Esophagus mucosa (tissue), 1 donor: ENCODE measurements at regions not wholly inside any gene's neighbourhood (a gene's known extent, or its start where the extent isn't known, plus 50 kb on each side); places are given as distances from the start of the nearest gene placed in this dataset.
A peak's percentile ranks its signal among the peaks of the same experiment; 100 is the strongest.

Experiments
- ATAC-seq: fragments of 200-7000 bp; cut with Tn5 transposase; one replicate; pipeline ENCODE4 v1.9.1; 2020
- donor health status: DM: yes; HTN: yes; CAD: no.

GRCh38 chr21:16552880-16553279 lies 823.1 kb downstream of the USP25 start:
- no peak for ATAC-seq

DNA sequence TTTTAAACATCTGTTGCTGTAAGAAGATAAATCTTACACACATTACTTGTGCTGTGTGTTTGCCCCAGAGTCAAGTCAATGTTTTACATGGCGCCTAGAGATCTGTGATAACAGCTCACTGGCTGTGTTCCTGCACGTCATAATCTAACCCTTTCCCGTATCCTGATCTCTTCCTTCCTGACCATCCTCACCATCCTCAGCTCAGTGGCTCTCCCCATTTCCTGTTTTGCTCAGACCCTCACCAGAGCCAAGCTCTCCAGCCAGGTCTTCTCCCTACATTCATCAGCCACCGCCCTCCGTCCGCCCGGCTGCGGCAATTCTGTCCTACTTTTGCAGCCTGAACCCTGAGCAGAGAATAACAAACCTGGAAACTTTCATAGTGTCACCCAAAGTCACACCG lies 824.7 kb downstream of the USP25 start:
- ATAC-seq, result no peak

GRCh38 chr21:16563116-16563515 lies 833.3 kb downstream of the USP25 start:
- ATAC-seq, result no peak

GRCh38 chr21:16563795-16564194 lies 834.0 kb downstream of the USP25 start:
- ATAC-seq, result no peak

DNA sequence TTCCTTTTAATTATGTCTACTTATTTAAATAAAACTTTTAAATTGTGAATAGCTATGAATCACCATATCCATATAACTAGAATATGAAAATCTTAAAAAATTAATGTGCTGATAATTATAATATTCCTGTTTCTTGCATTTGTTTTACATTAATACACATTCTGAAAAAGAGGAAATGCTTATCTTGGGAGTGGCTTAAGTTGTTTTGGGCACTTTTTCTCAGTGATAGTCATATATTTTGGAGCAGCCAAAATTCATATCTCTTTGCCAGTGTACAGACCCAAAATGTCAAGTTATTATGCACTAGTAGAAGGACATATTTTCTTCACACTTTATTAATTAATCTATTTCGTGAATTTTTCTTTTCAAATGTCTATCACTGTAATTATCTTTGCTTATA lies 838.5 kb downstream of the USP25 start:
- ATAC-seq, result no peak

DNA sequence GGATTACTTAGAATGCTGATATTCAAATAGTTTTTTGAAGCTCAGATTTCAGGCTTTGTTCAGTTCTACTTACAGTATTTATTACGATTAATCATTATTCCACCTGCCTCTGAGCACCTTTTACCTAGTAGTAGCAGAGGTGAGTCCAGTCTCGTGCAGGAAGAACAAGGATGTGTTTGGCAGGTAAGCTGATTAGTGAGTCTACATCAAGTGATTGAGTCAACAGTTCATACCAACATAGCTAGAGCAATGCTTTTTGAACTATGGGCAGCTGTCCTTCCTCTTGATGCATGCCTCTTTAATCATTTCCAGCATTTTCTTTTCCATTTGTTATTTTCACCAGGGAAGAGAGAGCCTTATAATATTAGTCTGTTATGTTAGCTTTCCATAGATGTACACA lies 838.9 kb downstream of the USP25 start:
- ATAC-seq, result peak; percentile 72

- no peak for ATAC-seq
Observed at GRCh38 chr21:16569679-16570078, 839.9 kb downstream of the USP25 start.

DNA sequence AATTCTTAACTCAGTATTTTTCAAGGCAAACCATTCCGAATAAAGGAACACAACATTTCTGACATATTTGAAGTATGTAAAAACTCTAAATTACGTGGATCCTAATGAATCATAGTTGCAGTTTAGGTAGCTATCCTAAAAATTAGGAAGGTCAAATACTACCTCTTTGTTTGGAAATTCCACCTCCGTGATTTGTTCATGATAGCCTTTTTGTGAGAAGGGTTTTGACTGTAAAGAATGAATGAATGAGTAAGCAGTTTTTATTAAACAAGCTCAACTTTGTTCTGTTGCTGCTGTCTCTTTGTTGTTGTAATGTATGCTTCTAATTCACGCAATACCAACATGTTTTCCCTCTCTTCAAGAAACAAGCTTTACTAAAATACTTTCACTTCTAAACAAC lies 840.4 kb downstream of the USP25 start:
- no peak for ATAC-seq

DNA sequence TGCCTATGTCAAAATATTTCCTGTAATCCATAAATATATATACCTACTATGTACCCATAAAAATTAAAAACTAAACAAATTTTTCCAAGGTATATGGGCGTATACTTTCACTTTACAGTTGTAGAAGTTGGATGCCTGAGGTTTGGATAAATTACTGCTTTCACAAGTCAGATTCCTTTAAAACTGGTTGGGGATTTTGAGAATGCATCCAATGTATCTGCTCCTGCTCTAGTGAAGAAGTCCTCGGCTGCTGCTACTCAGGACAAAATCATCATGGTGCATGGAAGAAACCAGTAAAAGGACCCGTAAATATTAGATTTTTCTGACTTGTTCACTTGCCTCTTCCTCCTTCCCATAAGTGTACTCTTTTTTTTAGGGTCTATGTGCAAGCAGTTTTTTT lies 841.1 kb downstream of the USP25 start:
- ATAC-seq, result no peak

- ATAC-seq, result no peak
Observed at GRCh38 chr21:16571594-16571993, 841.8 kb downstream of the USP25 start.

GRCh38 chr21:16572032-16572431 lies 842.2 kb downstream of the USP25 start:
- no peak for ATAC-seq

- ATAC-seq, result no peak
Observed at GRCh38 chr21:16573578-16573977, 843.8 kb downstream of the USP25 start.

DNA sequence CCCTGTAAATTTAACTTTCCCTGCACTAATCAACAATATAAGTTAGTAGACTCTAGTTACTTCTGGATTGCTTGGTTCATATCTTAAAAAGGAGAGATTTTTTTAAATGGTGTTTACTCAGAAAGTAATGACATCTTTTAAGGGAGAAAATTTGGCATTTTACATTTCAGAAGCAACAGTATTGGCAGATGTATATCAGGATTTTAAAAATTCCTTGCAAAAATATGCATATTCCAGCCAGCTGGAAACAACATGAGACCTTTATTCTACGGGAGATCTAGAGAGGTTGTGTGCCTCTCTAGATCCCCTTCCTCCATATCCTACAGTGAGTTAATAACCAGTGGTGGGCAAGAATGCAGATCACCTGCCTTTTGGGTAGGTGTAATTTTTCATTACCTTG lies 848.2 kb downstream of the USP25 start:
- ATAC-seq, result no peak

GRCh38 chr21:16578912-16579311 lies 849.1 kb downstream of the USP25 start:
- ATAC-seq, result no peak

DNA sequence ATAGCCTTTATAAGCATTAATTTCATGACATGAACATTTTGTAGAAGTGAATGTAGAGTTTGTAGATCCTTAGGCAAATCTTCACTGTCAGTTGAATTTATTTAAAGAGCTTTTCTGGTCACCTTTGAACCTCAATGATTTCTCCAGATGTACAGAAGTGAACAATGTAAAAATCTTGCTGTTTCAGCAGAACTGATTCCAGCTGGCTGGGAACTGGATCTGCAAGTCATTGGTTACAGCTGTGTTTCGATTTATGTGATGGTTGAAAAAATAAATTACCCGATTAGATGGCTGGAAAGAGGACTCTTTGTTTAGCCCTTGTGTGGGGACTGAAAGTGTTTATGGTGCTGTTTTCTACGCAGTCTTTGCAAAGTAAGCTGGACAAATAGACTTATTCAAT lies 849.8 kb downstream of the USP25 start:
- peak; percentile 55 for ATAC-seq

- no peak for ATAC-seq
Observed at GRCh38 chr21:16580661-16581060, 850.9 kb downstream of the USP25 start.

DNA sequence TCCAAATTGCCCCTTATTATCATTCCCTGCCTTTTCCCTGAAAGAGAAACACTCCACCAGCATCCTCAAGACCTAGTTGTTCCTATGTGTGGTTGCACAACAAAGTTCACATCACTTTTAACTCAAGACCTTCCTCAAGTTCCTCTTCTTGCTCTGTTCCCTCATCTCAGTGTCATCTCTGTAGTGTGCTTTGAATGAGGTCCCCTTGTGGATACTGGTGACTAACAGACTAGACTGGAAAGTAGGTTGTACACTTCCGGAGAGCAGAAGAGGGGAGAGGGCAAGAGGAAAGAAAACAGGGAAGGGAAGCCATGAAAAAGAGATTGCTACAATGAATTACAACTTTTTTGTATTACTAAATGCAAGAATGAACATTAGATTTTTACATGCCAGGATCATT lies 853.8 kb downstream of the USP25 start:
- no peak for ATAC-seq

- no peak for ATAC-seq
Observed at GRCh38 chr21:16584756-16585155, 855.0 kb downstream of the USP25 start.

GRCh38 chr21:16585896-16586295 lies 856.1 kb downstream of the USP25 start:
- ATAC-seq, result no peak

- ATAC-seq, result peak; percentile 77
Observed at GRCh38 chr21:16587141-16587581, 857.4 kb downstream of the USP25 start.

DNA sequence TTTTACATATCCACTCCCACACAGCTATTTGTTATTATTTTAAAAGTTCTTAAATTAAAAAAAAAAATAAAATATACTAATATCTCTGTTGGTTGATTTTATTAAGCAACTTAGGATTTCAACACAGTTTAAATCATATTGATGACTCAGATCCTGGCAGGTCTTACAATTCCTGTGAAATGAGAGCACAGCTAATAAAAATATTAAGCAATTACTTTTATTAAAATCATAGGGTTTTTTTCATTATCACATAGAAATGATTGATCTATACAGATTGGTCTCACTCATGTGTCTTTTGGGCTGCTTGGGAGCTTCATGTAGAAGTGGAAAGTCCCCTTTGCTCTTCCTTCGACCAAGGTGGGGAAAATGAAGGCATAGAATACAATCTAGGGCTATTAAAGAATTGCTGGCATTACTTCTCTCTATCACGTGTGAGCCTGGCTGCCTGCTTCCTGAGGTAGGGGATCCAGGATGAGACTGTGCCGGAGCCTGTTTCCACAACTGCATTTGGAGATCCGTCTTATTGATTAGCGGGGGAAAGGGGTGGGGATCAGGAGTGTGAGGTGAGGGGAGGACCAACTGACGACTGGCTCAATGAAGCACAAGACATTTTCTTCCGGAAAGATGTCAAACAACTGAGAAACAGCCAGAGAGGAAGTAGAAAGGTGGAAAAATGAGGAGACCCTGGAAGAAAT lies 858.0 kb downstream of the USP25 start:
- ATAC-seq, result peak; percentile 51

DNA sequence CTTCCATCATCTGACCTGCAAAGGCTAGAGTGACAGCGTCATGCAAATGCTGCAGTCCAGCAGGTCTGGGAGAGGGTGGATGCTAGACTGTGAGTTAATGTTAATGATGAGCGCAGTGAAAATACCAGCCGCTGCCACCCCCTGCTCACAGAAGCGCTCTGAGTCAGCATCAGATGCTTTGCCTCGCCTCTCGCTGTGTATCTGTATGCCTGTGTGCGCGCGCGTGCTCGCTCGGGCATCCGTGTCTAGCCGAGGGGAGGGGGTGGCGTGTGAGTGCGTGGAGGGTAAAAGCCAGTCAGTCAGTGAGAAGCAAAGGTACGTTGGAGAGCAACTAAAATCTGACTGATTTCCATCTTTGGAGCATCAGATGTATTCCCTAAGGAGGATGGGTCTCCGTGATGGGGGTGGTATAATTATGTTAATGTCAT lies 858.7 kb downstream of the USP25 start:
- peak; percentile 88 for ATAC-seq

DNA sequence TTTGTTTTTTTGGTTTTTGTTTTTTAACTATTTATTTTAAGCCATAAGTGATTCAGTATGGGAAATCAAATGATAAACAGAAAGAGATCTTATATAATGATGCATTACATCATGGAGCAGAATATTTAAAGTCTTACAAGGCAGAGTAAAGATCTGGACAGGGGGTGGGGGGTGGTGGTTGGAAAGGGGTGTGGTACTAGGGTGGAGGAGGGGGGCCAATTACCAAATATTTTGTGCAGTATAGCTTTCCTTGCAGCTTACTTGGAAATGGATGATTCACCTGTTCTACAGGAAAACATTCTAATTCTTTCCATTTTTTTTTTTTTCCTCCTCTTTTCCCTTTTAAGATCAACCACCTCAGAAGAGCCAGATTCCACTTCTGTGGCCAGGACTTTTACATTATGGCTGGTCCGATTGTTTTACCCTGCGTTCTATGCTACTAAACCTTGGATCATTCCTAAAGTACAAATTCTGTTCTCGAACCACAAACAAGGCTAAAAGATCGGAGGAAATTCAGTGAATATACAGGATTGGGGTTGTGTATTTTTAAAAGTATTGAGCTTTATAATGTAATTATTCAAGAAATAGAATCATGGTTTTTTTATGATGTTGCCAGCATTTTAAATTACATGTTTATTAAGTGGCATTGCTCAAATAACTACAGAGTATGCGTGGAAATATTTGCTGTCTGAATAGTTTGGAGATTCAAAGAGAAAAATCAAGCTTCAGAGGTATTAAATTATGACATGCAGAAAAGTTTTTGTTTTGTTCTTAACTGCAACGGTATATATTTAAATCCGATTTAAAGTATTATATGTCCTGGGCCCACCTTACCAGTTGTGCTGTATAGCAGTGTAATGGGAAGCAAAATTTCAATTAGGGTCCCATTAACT lies 859.5 kb downstream of the USP25 start:
- ATAC-seq, result no peak

DNA sequence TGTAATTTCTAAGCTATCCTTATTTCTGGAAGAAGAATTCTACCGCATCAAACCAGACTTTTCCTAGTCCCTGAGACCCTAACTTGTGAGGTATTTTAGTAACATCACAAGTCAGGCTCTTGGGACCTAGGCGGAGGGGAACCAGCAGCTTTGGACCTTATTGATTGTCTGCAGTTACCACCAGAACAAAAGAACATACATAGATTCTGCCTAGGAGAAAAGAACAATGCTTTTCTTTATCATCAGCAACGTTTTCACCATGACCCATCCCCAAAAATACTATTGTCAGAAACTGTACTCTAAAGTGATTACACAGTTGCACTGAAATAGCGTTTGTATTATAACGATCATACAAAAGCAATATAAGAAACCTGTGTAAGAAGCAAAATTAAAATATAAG lies 860.4 kb downstream of the USP25 start:
- no peak for ATAC-seq
